ENCODE measurements at regions not wholly inside any gene's neighbourhood (a gene's known extent, or its start where the extent isn't known, plus 50 kb on each side); places are given as distances from the start of the nearest gene placed in this dataset.
A peak's percentile ranks its signal among the peaks of the same experiment; 100 is the strongest.

DNA sequence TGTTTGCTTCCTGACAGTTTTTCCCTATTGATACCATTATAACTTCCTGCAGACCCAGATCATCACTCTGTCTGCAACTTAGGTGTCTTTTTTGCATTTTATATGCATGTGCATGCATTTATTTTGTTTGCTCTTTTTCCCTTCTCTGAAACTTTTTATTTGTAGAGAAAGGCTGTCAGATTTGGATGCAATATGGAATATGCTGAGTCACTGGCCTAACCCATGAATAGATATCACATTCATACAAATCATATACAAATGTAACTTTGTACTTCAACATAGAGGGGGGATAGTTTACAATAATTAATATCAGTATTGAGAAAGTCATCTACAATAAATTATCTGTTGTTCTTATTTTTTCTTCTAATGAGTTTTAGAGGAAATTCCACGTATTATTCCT lies 1465.0 kb downstream of the EFNB2 start:
- H2BK120ac ChIP-seq (ENCODE audit: low read depth, low read length): no peak overlapping the region
- no peak overlapping the region for H2BK12ac ChIP-seq (ENCODE audit: low read length)
- H3K14ac ChIP-seq (ENCODE audit: low read length): no peak overlapping the region
- no peak overlapping the region for H3K9ac ChIP-seq (ENCODE audit: low read depth, low read length, poor library complexity)
- H3K79me1 ChIP-seq (ENCODE audit: low read depth, low read length): no peaks in the 10 kb centered on the region
- no peak overlapping the region for H3K18ac ChIP-seq (ENCODE audit: low read length)
- no peak overlapping the region for H3K23ac ChIP-seq (ENCODE audit: low read depth, low read length, poor library complexity)
- no peak overlapping the region for H3K4me2 ChIP-seq (ENCODE audit: insufficient read depth, low read length, poor library complexity, severe bottlenecking)
- no peak overlapping the region for H3K4me3 ChIP-seq (ENCODE audit: low read length in 2 of 2)
- DNase-seq (ENCODE audit: low spot score): no peak
- H3K9me3 ChIP-seq (replicated peaks in 1 of 2; ENCODE audit: control insufficient read depth in 2 of 2, insufficient read depth in 1 of 2, low read depth in 1 of 2, low read length in 2 of 2): no peaks in the 10 kb centered on the region
- H4K8ac ChIP-seq (ENCODE audit: low read depth, low read length): no peak overlapping the region
- H3K36me3 ChIP-seq (replicated peaks in 1 of 2; ENCODE audit: control insufficient read depth in 2 of 2, insufficient read depth in 2 of 2, low read length in 2 of 2): no peaks in the 10 kb centered on the region
- H2BK15ac ChIP-seq (ENCODE audit: low read length): no peak overlapping the region
- H3K4me1 ChIP-seq (ENCODE audit: control insufficient read depth in 2 of 2, insufficient read depth in 1 of 2, low read depth in 1 of 2, low read length in 2 of 2): no peaks in the 10 kb centered on the region
- WGBS, 2 donors (ENCODE audit: extremely low coverage in 2 of 2, insufficient read length in 2 of 2, insufficient replicate concordance in 1 of 2): no CpG with 5 or more reads among the region's 1 CpG
- no peak overlapping the region for H2AFZ ChIP-seq (ENCODE audit: low read length)
- H3K27me3 ChIP-seq (ENCODE audit: control insufficient read depth in 3 of 3, insufficient read depth in 3 of 3, low read depth in 1 of 3, low read length in 3 of 3): no peaks in the 10 kb centered on the region
- H2BK5ac ChIP-seq (ENCODE audit: low read length): no peak overlapping the region
- no peak overlapping the region for H4K91ac ChIP-seq (ENCODE audit: low read depth, low read length, poor library complexity)
- H3K27ac ChIP-seq (replicated peaks; ENCODE audit: low read length): no peak overlapping the region
- H2AK5ac ChIP-seq (ENCODE audit: low read depth, low read length): no peak overlapping the region
- no peak overlapping the region for H3K4ac ChIP-seq (ENCODE audit: low read length)

DNA sequence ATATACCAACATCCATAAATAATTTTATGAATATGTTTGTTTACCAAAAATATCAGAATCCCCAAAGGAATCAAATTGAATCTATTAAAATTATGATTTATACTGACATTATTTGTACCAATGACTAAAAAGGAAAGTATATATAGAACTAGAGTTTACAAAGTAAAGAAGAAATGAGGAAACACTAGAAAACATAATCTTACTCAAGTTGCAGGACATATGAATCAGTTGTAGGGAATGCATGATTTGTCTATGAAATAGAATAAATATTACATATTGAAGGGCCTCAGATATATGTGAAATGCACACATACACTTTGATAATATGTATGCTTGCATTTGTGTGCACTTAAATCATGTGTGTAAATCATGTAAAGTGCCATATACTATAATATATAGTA lies 1466.4 kb downstream of the EFNB2 start:
- H3K79me1 ChIP-seq (ENCODE audit: low read depth, low read length): no peaks in the 10 kb centered on the region

DNA sequence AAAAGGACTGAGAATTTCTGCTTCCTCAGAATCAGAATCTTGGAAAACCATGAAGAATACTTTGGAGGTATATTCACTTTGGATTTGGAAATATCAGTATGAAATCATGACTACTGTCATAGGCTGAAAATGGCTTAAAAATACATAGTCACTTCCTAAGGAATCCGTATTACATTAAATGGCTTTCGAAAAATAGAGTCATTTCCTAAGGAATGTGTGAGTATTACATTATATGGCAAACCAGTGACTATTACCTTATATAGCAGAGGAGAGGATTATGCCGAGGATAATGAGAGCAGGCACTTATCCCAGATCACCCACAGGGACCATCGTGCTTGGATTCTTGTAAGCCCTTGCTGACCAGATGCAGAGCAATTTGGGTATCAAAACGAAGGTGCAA lies 1471.8 kb downstream of the EFNB2 start:
- Histone ChIP-seq H3K36me3 (replicated peaks in 1 of 2; ENCODE audit: control insufficient read depth in 2 of 2, insufficient read depth in 2 of 2, low read length in 2 of 2) (no peaks in the 10 kb centered on the region), H4K8ac (ENCODE audit: low read depth, low read length) (no peak overlapping the region), H3K4me3 (ENCODE audit: low read length in 2 of 2) (no peak overlapping the region), H3K4me1 (ENCODE audit: control insufficient read depth in 2 of 2, insufficient read depth in 1 of 2, low read depth in 1 of 2, low read length in 2 of 2) (no peaks in the 10 kb centered on the region), H3K4me2 (ENCODE audit: insufficient read depth, low read length, poor library complexity, severe bottlenecking) (no peak overlapping the region), H3K23ac (ENCODE audit: low read depth, low read length, poor library complexity) (no peak overlapping the region), H4K91ac (ENCODE audit: low read depth, low read length, poor library complexity) (no peak overlapping the region), H2BK120ac (ENCODE audit: low read depth, low read length) (no peak overlapping the region), H2BK12ac (ENCODE audit: low read length) (no peak overlapping the region), H3K14ac (ENCODE audit: low read length) (no peak overlapping the region), H3K9ac (ENCODE audit: low read depth, low read length, poor library complexity) (no peak overlapping the region), H2BK15ac (ENCODE audit: low read length) (no peak overlapping the region), H3K27me3 (ENCODE audit: control insufficient read depth in 3 of 3, insufficient read depth in 3 of 3, low read depth in 1 of 3, low read length in 3 of 3) (no peaks in the 10 kb centered on the region), H3K27ac (replicated peaks; ENCODE audit: low read length) (no peak overlapping the region), H3K18ac (ENCODE audit: low read length) (no peak overlapping the region), H2AFZ (ENCODE audit: low read length) (no peak overlapping the region), H3K9me3 (replicated peaks in 1 of 2; ENCODE audit: control insufficient read depth in 2 of 2, insufficient read depth in 1 of 2, low read depth in 1 of 2, low read length in 2 of 2) (peaks cover 2 to 4% of the 10 kb centered on the region in 2 donors), H2BK5ac (ENCODE audit: low read length) (no peak overlapping the region), H3K79me1 (ENCODE audit: low read depth, low read length) (no peaks in the 10 kb centered on the region), H3K4ac (ENCODE audit: low read length) (no peak overlapping the region), H2AK5ac (ENCODE audit: low read depth, low read length) (no peak overlapping the region)
- no CpG with 5 or more reads among the region's 5 CpGs for WGBS, 2 donors (ENCODE audit: extremely low coverage in 2 of 2, insufficient read length in 2 of 2, insufficient replicate concordance in 1 of 2)
- no peak for DNase-seq (ENCODE audit: low spot score)

More for the DNA sequence above, 1466.4 kb downstream of the EFNB2 start:
- Histone ChIP-seq H3K9ac (ENCODE audit: low read depth, low read length, poor library complexity) (no peak overlapping the region), H2AFZ (ENCODE audit: low read length) (no peak overlapping the region), H3K27ac (replicated peaks; ENCODE audit: low read length) (no peak overlapping the region), H3K9me3 (replicated peaks in 1 of 2; ENCODE audit: control insufficient read depth in 2 of 2, insufficient read depth in 1 of 2, low read depth in 1 of 2, low read length in 2 of 2) (peaks cover under 1 to 2% of the 10 kb centered on the region in 2 donors), H3K23ac (ENCODE audit: low read depth, low read length, poor library complexity) (no peak overlapping the region), H3K18ac (ENCODE audit: low read length) (no peak overlapping the region), H3K4ac (ENCODE audit: low read length) (no peak overlapping the region), H3K4me3 (ENCODE audit: low read length in 2 of 2) (no peak overlapping the region), H3K14ac (ENCODE audit: low read length) (no peak overlapping the region), H3K4me1 (ENCODE audit: control insufficient read depth in 2 of 2, insufficient read depth in 1 of 2, low read depth in 1 of 2, low read length in 2 of 2) (no peaks in the 10 kb centered on the region), H3K27me3 (ENCODE audit: control insufficient read depth in 3 of 3, insufficient read depth in 3 of 3, low read depth in 1 of 3, low read length in 3 of 3) (no peaks in the 10 kb centered on the region), H3K4me2 (ENCODE audit: insufficient read depth, low read length, poor library complexity, severe bottlenecking) (no peak overlapping the region), H3K36me3 (replicated peaks in 1 of 2; ENCODE audit: control insufficient read depth in 2 of 2, insufficient read depth in 2 of 2, low read length in 2 of 2) (no peaks in the 10 kb centered on the region), H4K91ac (ENCODE audit: low read depth, low read length, poor library complexity) (no peak overlapping the region), H2BK12ac (ENCODE audit: low read length) (no peak overlapping the region), H2BK120ac (ENCODE audit: low read depth, low read length) (no peak overlapping the region), H2AK5ac (ENCODE audit: low read depth, low read length) (no peak overlapping the region), H2BK5ac (ENCODE audit: low read length) (no peak overlapping the region), H4K8ac (ENCODE audit: low read depth, low read length) (no peak overlapping the region), H2BK15ac (ENCODE audit: low read length) (no peak overlapping the region)
- DNase-seq (ENCODE audit: low spot score): no peak

DNA sequence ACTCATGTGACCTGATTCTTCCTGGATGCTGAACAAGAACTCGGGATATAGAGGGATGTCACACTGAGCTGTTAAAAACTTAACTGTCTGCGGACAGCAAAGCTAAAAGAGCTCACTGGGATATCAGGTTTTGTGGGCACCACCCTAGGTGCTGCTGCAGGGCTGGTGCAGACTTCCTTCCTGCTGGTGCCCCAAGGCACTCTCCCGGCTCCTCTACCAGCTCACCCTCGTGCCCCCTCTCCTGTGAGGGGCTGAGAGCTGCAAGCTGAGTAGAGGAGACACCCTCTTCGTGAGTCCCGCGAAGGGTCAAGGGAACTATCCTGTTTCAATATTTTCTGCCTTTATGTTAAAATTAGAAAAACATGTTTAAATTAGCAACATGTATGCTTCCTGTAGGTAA lies 1475.7 kb downstream of the EFNB2 start:
- no peak overlapping the region for H3K18ac ChIP-seq (ENCODE audit: low read length)
- H3K4me1 ChIP-seq (ENCODE audit: control insufficient read depth in 2 of 2, insufficient read depth in 1 of 2, low read depth in 1 of 2, low read length in 2 of 2): no peaks in the 10 kb centered on the region
- peak overlapping the region; percentile 5 for H2AFZ ChIP-seq (ENCODE audit: low read length)
- H3K4ac ChIP-seq (ENCODE audit: low read length): no peak overlapping the region
- H2BK120ac ChIP-seq (ENCODE audit: low read depth, low read length): no peak overlapping the region
- H3K27ac ChIP-seq (replicated peaks; ENCODE audit: low read length): no peak overlapping the region
- H3K9ac ChIP-seq (ENCODE audit: low read depth, low read length, poor library complexity): no peak overlapping the region
- WGBS, 2 donors (ENCODE audit: extremely low coverage in 2 of 2, insufficient read length in 2 of 2, insufficient replicate concordance in 1 of 2): no CpG with 5 or more reads among the region's 7 CpGs
- no peak for DNase-seq (ENCODE audit: low spot score)
- no peak overlapping the region for H2BK5ac ChIP-seq (ENCODE audit: low read length)
- H3K79me1 ChIP-seq (ENCODE audit: low read depth, low read length): no peaks in the 10 kb centered on the region
- H4K8ac ChIP-seq (ENCODE audit: low read depth, low read length): no peak overlapping the region
- no peak overlapping the region for H3K14ac ChIP-seq (ENCODE audit: low read length)
- no peaks in the 10 kb centered on the region for H3K36me3 ChIP-seq (replicated peaks in 1 of 2; ENCODE audit: control insufficient read depth in 2 of 2, insufficient read depth in 2 of 2, low read length in 2 of 2)
- no peak overlapping the region for H3K23ac ChIP-seq (ENCODE audit: low read depth, low read length, poor library complexity)
- peaks cover 2 to 4% of the 10 kb centered on the region in 2 donors for H3K9me3 ChIP-seq (replicated peaks in 1 of 2; ENCODE audit: control insufficient read depth in 2 of 2, insufficient read depth in 1 of 2, low read depth in 1 of 2, low read length in 2 of 2)
- H3K4me3 ChIP-seq (ENCODE audit: low read length in 2 of 2): no peak overlapping the region
- no peak overlapping the region for H3K4me2 ChIP-seq (ENCODE audit: insufficient read depth, low read length, poor library complexity, severe bottlenecking)
- H3K27me3 ChIP-seq (ENCODE audit: control insufficient read depth in 3 of 3, insufficient read depth in 3 of 3, low read depth in 1 of 3, low read length in 3 of 3): no peaks in the 10 kb centered on the region
- no peak overlapping the region for H4K91ac ChIP-seq (ENCODE audit: low read depth, low read length, poor library complexity)
- H2AK5ac ChIP-seq (ENCODE audit: low read depth, low read length): no peak overlapping the region
- no peak overlapping the region for H2BK15ac ChIP-seq (ENCODE audit: low read length)
- no peak overlapping the region for H2BK12ac ChIP-seq (ENCODE audit: low read length)

All from neuronal stem cell (in vitro differentiated cells).